Activated naive CD4-positive, alpha-beta T cell treated with anti-CD3 and anti-CD28 coated beads, Interleukin-2, amount 10 ng/mL, durations not matched to agents 7 days and 5 days (primary cell): ENCODE measurements at regions not wholly inside any gene's neighbourhood (a gene's known extent, or its start where the extent isn't known, plus 50 kb on each side); places are given as distances from the start of the nearest gene placed in this dataset.

ENCODE experiments used
- CTCF ChIA-PET: fragments of 350-600 bp; sonication (Branson Sonifier 250); formaldehyde crosslinking; loops from one replicate; lab custom pipeline; 2021; ENCODE audit warnings: antibody characterized with exemption; lab: Charles Lee
- DNase-seq: peaks from one replicate; pipeline ENCODE4 v3.0.0-alpha.2; 2020
- H3K27ac Mint-ChIP-seq: one replicate; pipeline ENCODE4 v1.8.0; 2021; ENCODE audit warnings: mild to moderate bottlenecking, moderate library complexity, mixed read lengths
- H3K27me3 Mint-ChIP-seq: one replicate; pipeline ENCODE4 v1.8.0; 2021; ENCODE audit warnings: mild to moderate bottlenecking, mixed read lengths
- H3K36me3 Mint-ChIP-seq: one replicate; pipeline ENCODE4 v1.8.0; 2021; ENCODE audit warnings: mixed read lengths
- H3K4me1 Mint-ChIP-seq: one replicate; pipeline ENCODE4 v1.8.0; 2021; ENCODE audit warnings: mixed read lengths
- H3K4me3 Mint-ChIP-seq: one replicate; pipeline ENCODE4 v1.8.0; 2021; ENCODE audit warnings: mild to moderate bottlenecking, moderate library complexity, mixed read lengths
- H3K9me3 Mint-ChIP-seq: one replicate; pipeline ENCODE4 v1.8.0; 2021; ENCODE audit warnings: mixed read lengths

- no peaks in the 10 kb centered on the region for H3K4me1 Mint-ChIP-seq
- CTCF ChIA-PET, result no interaction called here
- no peaks in the 10 kb centered on the region for H3K36me3 Mint-ChIP-seq
- no peaks in the 10 kb centered on the region for H3K9me3 Mint-ChIP-seq
- no peak overlapping the region for H3K27ac Mint-ChIP-seq
- no peak for DNase-seq
- no peak overlapping the region for H3K4me3 Mint-ChIP-seq
- no peaks in the 10 kb centered on the region for H3K27me3 Mint-ChIP-seq
These were observed 133.8 kb downstream of the TMEM38B start for GRCh38 chr9:105828171-105828570.

- Mint-ChIP-seq H3K4me1 (no peaks in the 10 kb centered on the region), H3K9me3 (no peaks in the 10 kb centered on the region), H3K36me3 (no peaks in the 10 kb centered on the region), H3K27me3 (no peaks in the 10 kb centered on the region), H3K27ac (no peak overlapping the region), H3K4me3 (no peak overlapping the region)
- no peak for DNase-seq
- CTCF ChIA-PET, result no interaction called here
These were observed 134.4 kb downstream of the TMEM38B start for GRCh38 chr9:105828596-105829213.

DNA sequence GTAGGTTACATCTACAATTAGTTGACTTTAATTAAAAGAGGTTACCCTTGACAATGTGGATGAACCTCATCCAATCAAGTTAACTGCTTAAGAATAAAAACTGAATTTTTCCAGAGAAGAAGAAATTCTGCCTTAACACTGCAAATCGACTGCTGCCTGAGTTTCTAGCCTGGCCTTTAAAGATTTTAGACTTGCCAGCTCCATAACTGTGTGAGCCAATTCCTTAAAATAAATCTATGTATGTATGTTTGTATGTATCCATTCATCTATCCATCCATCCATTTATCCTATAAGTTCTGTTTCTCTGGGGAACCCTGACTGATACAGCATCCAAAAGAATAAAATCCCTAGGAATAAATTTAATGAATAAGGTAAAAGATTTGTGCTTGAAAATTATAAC, 136.1 kb downstream of the TMEM38B start:
- Mint-ChIP-seq H3K9me3 (no peaks in the 10 kb centered on the region), H3K27me3 (no peaks in the 10 kb centered on the region), H3K27ac (no peak overlapping the region), H3K4me1 (no peaks in the 10 kb centered on the region), H3K36me3 (no peaks in the 10 kb centered on the region), H3K4me3 (no peak overlapping the region)
- DNase-seq, result no peak
- CTCF ChIA-PET, result interaction anchor here (0.6 kb wide), 1 partner anchor 145 kb away, joined by 3 read pairs; no protein-coding TSS in a partner anchor

- no peaks in the 10 kb centered on the region for H3K4me1 Mint-ChIP-seq
- H3K27me3 Mint-ChIP-seq, result no peaks in the 10 kb centered on the region
- no peaks in the 10 kb centered on the region for H3K36me3 Mint-ChIP-seq
- no peak overlapping the region for H3K4me3 Mint-ChIP-seq
- DNase-seq, result no peak
- CTCF ChIA-PET, result no interaction called here
- no peak overlapping the region for H3K27ac Mint-ChIP-seq
- H3K9me3 Mint-ChIP-seq, result no peaks in the 10 kb centered on the region
These were observed 137.9 kb downstream of the TMEM38B start for GRCh38 chr9:105832096-105832710.

DNA sequence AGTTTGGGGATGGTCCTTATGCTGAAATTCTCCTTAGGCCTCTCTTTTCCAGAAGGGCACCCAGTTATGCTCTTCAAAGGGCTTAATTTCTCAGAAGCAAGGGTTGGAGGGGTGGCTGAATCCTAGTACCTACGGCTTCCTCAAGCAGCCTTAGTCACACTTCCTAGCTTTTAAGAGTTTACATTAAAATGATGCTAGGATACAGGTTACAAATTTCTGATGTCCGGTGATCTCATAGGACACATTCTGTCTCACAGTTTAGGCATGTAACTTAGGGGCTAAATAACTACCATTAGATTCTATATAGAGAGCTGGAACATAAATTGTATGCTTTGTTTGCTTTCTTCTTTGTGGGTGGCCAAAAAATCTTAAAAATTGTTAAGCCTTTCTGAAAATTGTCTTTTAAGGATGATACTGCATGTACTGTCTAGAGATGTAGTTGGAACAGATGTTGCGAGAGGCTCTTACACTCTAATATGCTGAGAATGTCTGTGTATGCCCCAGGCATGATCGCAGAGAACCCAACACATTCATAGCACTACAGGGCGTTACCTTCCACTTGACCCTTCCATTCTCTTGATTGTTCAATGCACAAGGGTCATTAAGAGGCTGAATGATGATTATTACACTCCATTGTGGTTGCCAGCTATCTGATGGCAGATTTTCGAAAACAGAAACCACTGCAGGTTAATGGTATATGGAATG, 139.1 kb downstream of the TMEM38B start:
- no peak overlapping the region for H3K4me3 Mint-ChIP-seq
- H3K4me1 Mint-ChIP-seq, result no peaks in the 10 kb centered on the region
- no peak for DNase-seq
- no peaks in the 10 kb centered on the region for H3K9me3 Mint-ChIP-seq
- CTCF ChIA-PET, result no interaction called here
- H3K36me3 Mint-ChIP-seq, result no peaks in the 10 kb centered on the region
- H3K27me3 Mint-ChIP-seq, result no peaks in the 10 kb centered on the region
- H3K27ac Mint-ChIP-seq, result no peak overlapping the region

DNA sequence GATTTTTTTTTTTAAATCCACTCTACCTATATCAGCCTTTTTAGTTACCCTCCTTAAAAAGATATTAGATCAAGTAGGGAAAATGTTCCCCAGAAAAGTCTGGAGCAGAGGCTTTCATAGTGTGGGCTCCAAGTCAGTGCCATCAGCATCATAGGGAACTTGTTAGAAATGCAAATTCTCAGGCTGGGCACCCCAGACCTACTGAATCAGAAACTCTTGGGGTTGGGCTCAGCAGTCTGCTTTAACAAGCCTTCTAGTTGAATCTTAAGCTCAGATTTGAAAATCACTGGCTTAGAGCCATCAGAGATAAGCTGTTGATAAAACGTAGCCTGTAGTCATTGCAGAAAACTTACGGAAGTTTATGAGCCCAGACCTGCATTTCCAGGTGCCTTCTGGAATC, 140.1 kb downstream of the TMEM38B start:
- no peak for DNase-seq
- Mint-ChIP-seq H3K9me3 (no peaks in the 10 kb centered on the region), H3K36me3 (no peaks in the 10 kb centered on the region), H3K27ac (no peak overlapping the region), H3K4me1 (no peaks in the 10 kb centered on the region), H3K27me3 (no peaks in the 10 kb centered on the region), H3K4me3 (no peak overlapping the region)
- CTCF ChIA-PET, result no interaction called here

- Mint-ChIP-seq H3K36me3 (no peaks in the 10 kb centered on the region), H3K4me3 (no peak overlapping the region)
These were observed 141.4 kb downstream of the TMEM38B start for GRCh38 chr9:105835721-105836120.

DNA sequence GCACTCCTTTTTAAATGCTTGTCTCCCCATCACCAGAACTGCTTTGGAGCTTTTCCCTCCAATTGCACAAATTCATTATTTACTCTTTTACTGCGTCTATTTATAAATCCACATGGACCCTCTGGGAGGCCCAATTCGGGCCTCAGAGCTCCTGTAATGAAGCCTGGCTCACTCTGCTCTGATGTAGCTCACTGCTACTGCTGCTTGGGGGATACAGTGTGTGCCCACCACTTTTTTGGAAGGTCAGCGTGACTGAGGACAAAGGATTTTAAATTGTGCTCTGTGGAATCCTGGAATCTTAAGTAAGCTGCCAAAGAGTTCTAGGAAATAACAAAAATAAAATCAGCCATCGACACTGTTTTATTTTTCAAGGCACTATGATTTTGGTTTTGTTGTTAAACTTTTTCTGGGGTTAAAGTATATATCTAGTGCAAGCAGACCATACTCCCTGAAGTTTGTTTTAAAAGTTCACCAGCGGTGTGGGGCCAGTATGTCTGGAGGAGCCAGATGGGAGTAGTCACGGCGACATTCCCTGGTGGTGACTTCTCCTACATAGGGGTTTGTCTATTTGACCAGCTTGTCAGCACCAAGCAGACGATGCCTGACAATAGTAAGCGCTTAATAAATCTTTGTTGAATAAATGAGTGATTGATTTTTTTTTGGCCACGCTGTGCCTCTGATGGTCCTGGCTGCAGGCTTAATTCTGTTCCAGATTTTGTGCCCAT, 142.8 kb downstream of the TMEM38B start:
- Mint-ChIP-seq H3K27me3 (no peaks in the 10 kb centered on the region), H3K4me1 (no peaks in the 10 kb centered on the region), H3K9me3 (no peaks in the 10 kb centered on the region), H3K36me3 (no peaks in the 10 kb centered on the region), H3K27ac (no peak overlapping the region), H3K4me3 (no peak overlapping the region)
- no peak for DNase-seq
- CTCF ChIA-PET, result interaction anchor here (1.4 kb wide), 1 partner anchor 45 kb away, joined by 4 read pairs; no protein-coding TSS in a partner anchor

More at GRCh38 chr9:105835721-105836120, 141.4 kb downstream of the TMEM38B start:
- no peaks in the 10 kb centered on the region for H3K27me3 Mint-ChIP-seq
- CTCF ChIA-PET, result no interaction called here
- no peaks in the 10 kb centered on the region for H3K9me3 Mint-ChIP-seq
- no peak overlapping the region for H3K27ac Mint-ChIP-seq
- no peak for DNase-seq
- no peaks in the 10 kb centered on the region for H3K4me1 Mint-ChIP-seq

DNA sequence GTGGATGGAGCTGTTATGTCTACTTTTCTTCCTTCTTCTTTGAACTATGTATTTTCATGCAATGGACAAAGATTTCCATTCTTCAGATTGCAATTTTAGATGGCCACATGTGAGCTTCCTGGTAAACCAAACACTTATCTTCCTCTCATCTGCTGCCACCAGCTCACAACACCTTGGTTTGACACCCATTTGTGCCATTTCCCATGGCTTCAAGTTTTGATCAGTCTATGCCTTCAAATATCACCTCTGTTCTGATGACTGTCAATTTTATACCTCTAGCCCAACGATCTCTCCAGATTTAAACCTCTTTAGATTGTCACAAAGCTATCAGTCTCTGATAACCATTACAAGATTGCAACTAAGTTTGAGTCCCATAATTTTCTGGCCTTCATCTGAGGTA, 147.2 kb downstream of the TMEM38B start:
- Mint-ChIP-seq H3K27me3 (no peaks in the 10 kb centered on the region), H3K4me3 (no peak overlapping the region), H3K27ac (no peak overlapping the region), H3K9me3 (no peaks in the 10 kb centered on the region), H3K36me3 (no peaks in the 10 kb centered on the region), H3K4me1 (no peaks in the 10 kb centered on the region)
- CTCF ChIA-PET, result interaction anchor here (0.6 to 6.9 kb wide), 15 partner anchors 9 to 1331 kb away, joined by 3 to 155 read pairs (median 4); no protein-coding TSS in a partner anchor
- no peak for DNase-seq

GRCh38 chr9:105842023-105842644, 147.8 kb downstream of the TMEM38B start:
- Mint-ChIP-seq H3K4me1 (no peaks in the 10 kb centered on the region), H3K27ac (no peak overlapping the region), H3K36me3 (no peaks in the 10 kb centered on the region), H3K27me3 (no peaks in the 10 kb centered on the region), H3K4me3 (no peak overlapping the region), H3K9me3 (no peaks in the 10 kb centered on the region)
- peak; percentile 55 for DNase-seq
- CTCF ChIA-PET, result interaction anchor here (0.6 to 6.9 kb wide), 16 partner anchors 9 to 1331 kb away, joined by 3 to 155 read pairs (median 4); no protein-coding TSS in a partner anchor

GRCh38 chr9:105846825-105847224, 152.5 kb downstream of the TMEM38B start:
- no peak for DNase-seq
- Mint-ChIP-seq H3K36me3 (no peaks in the 10 kb centered on the region), H3K27me3 (no peaks in the 10 kb centered on the region), H3K9me3 (no peaks in the 10 kb centered on the region), H3K4me1 (no peaks in the 10 kb centered on the region), H3K4me3 (no peak overlapping the region), H3K27ac (no peak overlapping the region)
- CTCF ChIA-PET, result no interaction called here

DNA sequence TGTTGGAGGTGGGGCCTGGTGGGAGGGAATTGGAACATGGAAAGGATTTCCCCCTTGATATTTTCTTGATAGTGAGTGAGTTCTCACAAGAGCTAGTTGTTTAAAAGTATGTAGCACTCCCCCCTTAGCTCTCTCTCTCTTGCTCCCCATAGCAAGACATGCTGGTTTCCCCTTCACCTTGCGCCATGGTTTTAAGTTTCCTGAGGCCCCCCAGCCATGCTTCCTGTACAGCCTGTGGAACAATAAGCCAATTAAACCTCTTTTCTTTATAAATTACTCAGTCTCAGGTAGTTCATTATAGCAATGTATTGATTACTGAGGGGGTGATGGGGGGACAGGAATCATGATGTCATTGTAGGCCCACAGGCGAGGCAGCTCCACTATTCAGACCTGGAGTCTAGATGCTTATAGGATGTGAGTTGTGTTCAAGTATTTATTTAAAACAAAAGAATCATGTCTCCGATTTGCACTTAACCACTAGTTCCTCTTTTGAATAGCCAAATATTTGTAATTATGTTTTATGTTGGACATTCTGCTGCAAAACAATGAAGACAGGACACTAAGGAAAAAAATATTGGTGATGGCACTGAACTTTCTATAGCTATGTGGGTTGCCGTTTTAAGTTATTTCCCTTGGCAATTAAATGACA, 156.6 kb downstream of the TMEM38B start:
- Mint-ChIP-seq H3K27ac (no peak overlapping the region), H3K4me3 (no peak overlapping the region), H3K36me3 (no peaks in the 10 kb centered on the region), H3K4me1 (no peaks in the 10 kb centered on the region), H3K27me3 (no peaks in the 10 kb centered on the region), H3K9me3 (no peaks in the 10 kb centered on the region)
- DNase-seq, result no peak
- CTCF ChIA-PET, result interaction anchor here (0.7 to 2.0 kb wide), 2 partner anchors 9 to 28 kb away, joined by 3 to 8 read pairs; no protein-coding TSS in a partner anchor

GRCh38 chr9:105854026-105854782, 159.9 kb downstream of the TMEM38B start:
- no peak for DNase-seq
- peaks cover 22% of the 10 kb centered on the region for H3K4me1 Mint-ChIP-seq
- H3K27ac Mint-ChIP-seq, result no peak overlapping the region
- no peak overlapping the region for H3K4me3 Mint-ChIP-seq
- H3K27me3 Mint-ChIP-seq, result peaks cover 1% of the 10 kb centered on the region
- CTCF ChIA-PET, result interaction anchor here (1.0 to 1.4 kb wide), 2 partner anchors 13 to 27 kb away, joined by 4 to 6 read pairs; no protein-coding TSS in a partner anchor
- H3K36me3 Mint-ChIP-seq, result no peaks in the 10 kb centered on the region
- H3K9me3 Mint-ChIP-seq, result no peaks in the 10 kb centered on the region
